Activated CD8-positive, alpha-beta memory T cell treated with anti-CD3 and anti-CD28 coated beads, Interleukin-2, amount 50 U/mL, for 48 hours (primary cell): ENCODE measurements at regions not wholly inside any gene's neighbourhood (a gene's known extent, or its start where the extent isn't known, plus 50 kb on each side); places are given as distances from the start of the nearest gene placed in this dataset.
"Not testable (repeated sequence)": the region's sequence is repeated elsewhere in the genome, so short reads cannot be mapped to it uniquely, and the experiment has no call there.

Experiments
- DNase-seq: peaks from one replicate; pipeline ENCODE4 v3.0.0-alpha.2; 2020

DNA sequence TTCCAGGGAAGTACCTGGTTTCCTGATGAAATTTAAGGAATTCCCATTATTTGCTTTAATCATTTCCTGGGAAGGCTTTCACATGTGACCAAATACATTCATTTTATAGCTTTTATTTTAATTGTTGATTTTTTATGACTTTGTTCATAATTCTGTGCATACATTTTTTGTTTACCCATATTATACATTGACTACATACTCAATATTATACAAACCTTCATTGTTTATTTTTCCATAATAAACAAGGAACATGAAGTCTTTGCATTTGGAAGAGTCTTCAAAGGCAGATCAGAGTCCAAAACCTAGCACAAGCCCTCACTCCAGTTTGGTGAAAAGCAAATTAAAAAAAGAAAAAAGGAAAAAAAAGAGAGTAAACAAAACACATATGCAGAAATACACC, 218.3 kb upstream of the NRIP1 start:
- DNase-seq = no peak

DNA sequence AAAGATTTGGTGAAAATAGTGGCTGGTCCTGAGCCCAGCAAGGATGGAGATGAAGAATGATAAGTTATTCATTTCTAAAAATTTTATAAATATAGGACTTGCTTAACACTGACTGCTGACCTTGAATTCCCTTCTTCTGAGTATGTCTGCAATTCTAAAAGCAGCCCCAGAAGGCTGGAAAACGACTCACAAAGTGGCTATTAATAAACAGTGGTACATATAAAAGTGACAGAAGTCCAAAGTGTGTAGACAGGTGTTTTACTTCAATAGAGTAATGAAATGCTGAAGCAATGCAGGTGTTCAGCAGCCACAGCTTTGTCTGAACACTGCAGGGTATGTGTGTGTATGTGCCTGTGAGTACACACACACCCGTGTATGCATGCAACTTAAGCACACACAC, 219.0 kb upstream of the NRIP1 start:
- DNase-seq = no peak

DNA sequence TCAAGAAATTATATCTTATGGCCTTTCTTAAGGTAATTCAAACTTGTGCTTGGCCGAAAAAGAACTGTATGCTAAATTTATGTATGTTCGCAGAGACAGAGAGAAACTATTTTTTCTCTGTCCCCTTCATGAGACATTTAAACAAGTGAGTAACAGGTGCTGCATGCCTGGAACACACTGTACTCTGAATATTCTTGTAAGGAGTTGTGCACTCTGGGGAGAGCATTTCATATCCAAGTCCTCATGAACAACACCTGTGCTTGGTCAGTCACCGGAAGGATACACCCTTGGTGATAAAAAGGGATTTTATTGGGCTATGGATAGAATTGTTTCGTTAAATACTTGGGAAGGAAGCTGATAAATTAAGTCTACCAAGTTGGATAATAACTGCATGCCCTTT, 220.8 kb upstream of the NRIP1 start:
- DNase-seq = no peak

GRCh38 chr21:15289246-15289645, 224.4 kb upstream of the NRIP1 start:
- no peak for DNase-seq

DNA sequence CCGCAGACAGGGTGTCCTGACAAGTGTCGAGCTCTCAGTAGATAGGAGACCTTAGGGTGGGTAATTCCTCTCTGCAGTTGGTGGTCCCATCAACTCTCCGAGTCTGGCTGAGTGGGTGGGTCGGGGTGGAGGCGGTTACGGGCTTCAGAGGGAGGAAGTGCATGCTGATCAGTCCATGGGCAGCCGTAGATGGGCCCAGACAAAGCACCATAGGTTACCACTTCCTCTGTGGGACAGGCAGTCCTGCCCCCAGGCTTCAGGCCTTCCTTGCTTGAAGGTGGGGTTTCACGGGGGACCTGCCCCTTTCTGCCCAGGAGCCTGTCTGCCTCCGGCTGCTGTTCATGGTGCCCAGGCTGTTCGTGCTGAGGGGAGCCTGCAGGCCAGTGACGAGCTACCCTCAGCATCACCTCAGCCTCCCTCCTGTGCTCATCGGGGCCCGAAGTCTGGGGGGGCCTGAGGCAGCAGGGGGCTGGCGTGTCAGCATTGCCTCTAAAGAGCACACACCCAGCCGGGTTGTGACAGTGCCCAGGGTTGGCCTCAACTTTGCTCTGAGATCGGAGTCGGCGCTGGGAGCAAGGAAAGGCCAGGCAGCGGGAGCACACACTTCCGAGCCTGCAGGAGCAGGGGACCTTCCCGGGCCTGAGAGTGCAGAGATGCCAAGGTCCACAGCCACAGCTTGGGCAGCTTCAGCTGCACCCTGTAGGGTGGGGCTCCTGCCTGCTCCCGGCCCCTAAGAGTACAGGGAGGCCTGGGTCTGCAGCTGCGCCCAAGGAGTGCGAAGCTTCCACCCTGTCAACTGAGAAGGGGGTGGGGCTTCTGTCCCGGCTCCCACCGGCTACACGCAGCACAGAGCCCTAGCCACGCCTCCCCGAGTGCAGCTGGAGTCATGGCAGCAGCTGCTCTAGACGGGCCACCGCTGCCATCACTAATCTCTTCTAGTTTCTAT, 225.4 kb upstream of the NRIP1 start:
- no peak for DNase-seq

- no peak for DNase-seq
Measured at GRCh38 chr21:15291621-15292266, 226.9 kb upstream of the NRIP1 start.

DNA sequence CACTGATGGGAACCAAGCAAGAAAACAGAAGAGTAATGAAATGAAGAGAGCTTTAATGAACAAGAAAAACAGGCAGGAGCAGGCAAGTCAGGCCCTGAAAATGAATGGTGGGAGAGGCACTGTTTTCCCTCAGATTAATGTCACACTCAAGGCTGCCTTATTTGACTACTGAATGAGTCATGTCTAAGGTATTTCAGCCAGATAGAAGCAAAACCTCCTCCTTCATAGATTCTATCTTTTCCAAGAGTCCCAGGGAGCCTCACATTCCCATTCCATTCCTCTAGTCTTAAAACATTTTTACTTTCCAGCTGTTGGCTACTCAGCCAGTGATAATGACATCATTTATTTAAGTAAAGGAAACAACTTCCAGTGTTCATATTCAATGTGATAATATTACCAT, 228.4 kb upstream of the NRIP1 start:
- DNase-seq = no peak

- DNase-seq = no peak
Measured at GRCh38 chr21:15295875-15296274, 231.1 kb upstream of the NRIP1 start.

DNA sequence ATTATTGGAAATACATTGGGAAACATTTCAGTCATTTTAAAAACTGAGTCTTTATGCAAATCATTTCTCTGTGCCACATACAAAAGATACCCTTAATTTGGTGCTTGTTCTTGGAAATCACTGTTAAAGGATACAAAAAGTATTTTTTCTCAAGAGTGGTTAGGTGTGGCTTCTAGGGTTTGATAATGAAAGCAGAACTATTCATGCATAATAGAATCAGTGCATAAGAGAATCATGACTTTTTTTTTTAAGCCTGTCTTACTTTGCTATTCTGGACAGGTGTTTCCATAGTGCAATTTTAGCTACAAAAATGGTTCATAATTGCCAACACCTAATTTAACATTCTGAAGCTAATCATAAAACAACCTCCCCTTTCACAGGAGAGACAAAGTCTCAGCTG, 233.0 kb upstream of the NRIP1 start:
- DNase-seq = no peak

GRCh38 chr21:15298306-15298705, 233.5 kb upstream of the NRIP1 start:
- DNase-seq = no peak

GRCh38 chr21:15298755-15299154, 234.0 kb upstream of the NRIP1 start:
- not testable (repeated sequence) for DNase-seq

GRCh38 chr21:15300131-15300530, 235.3 kb upstream of the NRIP1 start:
- DNase-seq = no peak

DNA sequence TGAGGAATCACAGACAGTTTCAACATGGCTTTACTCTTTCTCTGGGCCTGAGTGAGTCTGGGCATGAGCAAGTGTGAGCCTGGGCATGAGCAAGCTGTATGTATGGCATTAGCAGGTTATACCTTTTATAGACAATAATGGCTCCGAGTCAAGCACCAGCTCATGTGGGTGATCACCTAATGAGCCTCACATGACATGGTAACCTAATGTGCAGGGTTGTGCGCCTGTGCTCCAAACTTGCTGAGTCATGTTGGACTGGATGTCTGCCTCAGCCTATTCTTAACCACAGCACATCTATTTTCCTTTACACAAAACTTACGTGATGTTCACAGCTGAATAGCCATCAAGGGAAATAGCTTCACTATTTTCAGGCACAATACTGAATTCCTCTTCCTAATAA, 236.2 kb upstream of the NRIP1 start:
- no peak for DNase-seq

DNA sequence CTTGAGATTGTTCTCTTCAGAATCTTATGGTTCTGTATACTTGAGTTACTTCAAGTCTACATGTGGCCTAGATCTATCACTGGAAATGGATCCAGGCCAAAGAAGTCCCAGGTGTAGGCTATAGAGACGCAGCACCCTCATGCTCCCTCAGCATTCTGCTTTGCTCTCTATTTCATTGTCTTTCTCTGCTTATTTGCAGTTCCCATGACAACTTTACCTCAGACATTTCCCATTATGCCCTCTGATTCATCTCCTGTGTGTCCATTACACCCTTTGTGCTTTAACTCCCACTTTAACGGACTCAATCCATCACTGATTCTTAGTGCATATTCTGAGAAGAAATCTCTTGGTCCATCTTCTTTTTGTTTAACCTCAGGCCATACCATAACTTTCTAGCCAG, 236.9 kb upstream of the NRIP1 start:
- no peak for DNase-seq

- DNase-seq = no peak
Measured at GRCh38 chr21:15306271-15306670, 241.5 kb upstream of the NRIP1 start.

- no peak for DNase-seq
Measured at GRCh38 chr21:15308333-15308732, 243.5 kb upstream of the NRIP1 start.

DNA sequence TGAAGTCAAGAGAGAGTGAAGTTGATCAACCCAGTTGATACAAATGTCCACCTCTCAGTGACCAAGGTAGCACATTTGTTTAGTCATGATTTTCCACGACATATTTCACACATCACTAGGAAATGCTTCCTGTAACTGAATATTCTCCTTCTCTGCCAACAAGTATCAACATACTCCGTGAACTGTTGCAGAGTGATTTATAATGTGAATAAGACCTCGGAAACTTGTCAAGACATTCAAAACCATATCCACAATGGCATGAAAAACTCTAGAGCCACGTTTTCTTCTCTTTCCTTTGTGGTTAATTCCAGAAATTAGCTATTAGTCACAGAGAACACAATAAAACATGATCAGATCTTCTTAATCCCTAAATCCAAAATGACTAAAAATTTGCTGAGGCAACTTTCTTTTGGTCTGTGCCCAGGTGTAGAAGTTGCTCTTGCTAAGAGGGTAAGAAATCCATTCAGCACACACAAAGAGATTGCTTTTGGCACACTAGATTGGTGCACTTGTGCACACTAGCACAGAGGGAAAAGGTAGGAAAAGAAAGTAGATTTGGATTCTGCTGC, 244.3 kb upstream of the NRIP1 start:
- DNase-seq = no peak

DNA sequence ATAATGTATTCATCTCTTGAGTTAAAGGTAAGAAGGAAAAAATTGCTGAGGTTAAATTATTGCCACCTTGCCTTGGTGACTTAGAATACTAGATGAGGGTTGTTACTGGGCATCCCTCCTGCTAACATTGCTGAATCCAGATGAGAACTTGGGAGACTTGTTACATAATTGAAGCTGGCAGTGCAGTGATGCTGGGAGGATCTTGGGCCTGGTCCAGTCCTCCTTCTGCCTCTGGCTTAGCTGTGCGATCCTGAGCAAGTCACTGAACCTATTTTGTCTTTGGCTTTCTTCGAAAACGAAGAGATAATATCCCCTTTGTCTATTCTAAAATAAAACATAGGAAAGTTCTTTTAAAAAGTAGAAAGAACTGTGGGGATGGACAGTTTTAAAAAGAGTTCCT, 244.9 kb upstream of the NRIP1 start:
- DNase-seq = no peak

GRCh38 chr21:15311510-15311909, 246.7 kb upstream of the NRIP1 start:
- no peak for DNase-seq

- DNase-seq = not testable (repeated sequence)
Measured at GRCh38 chr21:15317034-15317433, 252.2 kb upstream of the NRIP1 start.

DNA sequence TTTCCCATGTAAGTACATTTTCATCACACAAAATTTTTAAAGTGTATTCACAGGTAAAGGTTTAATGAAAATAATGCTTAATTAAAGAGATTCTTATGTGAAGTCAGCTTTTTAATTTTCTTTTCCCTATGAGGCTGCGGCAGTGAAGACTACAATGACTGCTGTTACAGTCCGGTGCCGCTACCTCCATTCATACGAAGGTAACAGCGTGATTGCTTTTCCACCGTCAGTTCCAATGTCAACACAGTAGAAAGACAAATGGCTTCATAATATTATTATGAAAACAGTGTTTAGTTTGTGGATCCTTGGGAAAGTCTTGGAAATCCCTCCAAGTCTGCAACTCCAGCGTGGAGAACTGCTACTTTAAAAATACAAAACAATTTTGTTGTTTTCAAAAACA, 254.9 kb upstream of the NRIP1 start:
- DNase-seq = no peak

GRCh38 chr21:15324542-15324941, 259.7 kb upstream of the NRIP1 start:
- no peak for DNase-seq

- DNase-seq = no peak
Measured at GRCh38 chr21:15326032-15326867, 261.4 kb upstream of the NRIP1 start.
